ENCODE measurements at regions not wholly inside any gene's neighbourhood (a gene's known extent, or its start where the extent isn't known, plus 50 kb on each side); places are given as distances from the start of the nearest gene placed in this dataset.

DNA sequence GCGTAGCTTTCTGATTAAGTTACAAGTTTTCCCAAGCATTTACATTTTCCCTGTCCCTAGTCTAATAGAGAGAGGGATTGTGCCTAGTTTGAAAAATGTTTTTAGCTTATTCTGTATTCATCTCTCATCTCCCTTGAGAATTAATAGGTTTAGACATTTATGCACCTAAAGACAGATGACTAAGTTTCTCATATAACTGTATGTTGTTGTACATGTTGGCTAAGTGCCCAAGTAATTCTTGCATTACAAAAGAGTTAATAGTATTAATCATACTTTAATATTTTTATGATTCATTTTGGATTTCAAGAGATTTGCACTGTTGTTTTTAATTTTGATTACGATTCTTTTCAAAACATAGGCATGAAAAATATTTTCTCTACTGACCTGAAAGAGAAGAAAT is 109.0 kb upstream of the TBL1XR1 start:
- H3K27ac ChIP-seq = no peak overlapping the region
- TF ChIP-seq CTCF (conservative IDR thresholded peaks at IDR 0.05) (no peak), ZFX (IDR thresholded peaks at IDR 0.05) (no peak)

GRCh38 chr3:177307391-177307790 is 110.1 kb upstream of the TBL1XR1 start:
- H3K27ac ChIP-seq = no peak overlapping the region
- TF ChIP-seq CTCF (conservative IDR thresholded peaks at IDR 0.05) = no peak

DNA sequence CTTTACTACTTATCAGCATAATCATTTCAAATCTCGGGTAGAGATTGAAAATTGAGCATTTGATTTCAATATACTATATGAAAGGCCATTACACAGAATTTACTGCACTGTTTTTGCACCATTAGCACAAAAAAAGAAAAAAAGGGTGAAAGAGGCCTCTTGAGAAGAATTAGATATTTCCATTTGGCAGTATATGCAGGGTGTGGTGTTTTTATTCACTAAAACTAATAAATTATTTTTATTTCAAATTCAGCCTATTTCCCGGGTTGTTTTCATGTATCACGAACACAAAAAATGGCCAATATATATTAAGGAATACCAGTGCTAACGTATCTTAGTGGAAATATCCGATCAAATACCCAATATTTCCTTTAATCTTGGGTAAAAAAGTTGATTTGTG is 110.5 kb upstream of the TBL1XR1 start:
- no peak overlapping the region for H3K27ac ChIP-seq
- TF ChIP-seq CTCF (conservative IDR thresholded peaks at IDR 0.05) = no peak
- TF ChIP-seq ZFX (IDR thresholded peaks at IDR 0.05) = no peak

GRCh38 chr3:177308286-177308685 is 111.0 kb upstream of the TBL1XR1 start:
- TF ChIP-seq CTCF (conservative IDR thresholded peaks at IDR 0.05) = no peak
- no peak for TF ChIP-seq ZFX (IDR thresholded peaks at IDR 0.05)
- no peak overlapping the region for H3K27ac ChIP-seq

DNA sequence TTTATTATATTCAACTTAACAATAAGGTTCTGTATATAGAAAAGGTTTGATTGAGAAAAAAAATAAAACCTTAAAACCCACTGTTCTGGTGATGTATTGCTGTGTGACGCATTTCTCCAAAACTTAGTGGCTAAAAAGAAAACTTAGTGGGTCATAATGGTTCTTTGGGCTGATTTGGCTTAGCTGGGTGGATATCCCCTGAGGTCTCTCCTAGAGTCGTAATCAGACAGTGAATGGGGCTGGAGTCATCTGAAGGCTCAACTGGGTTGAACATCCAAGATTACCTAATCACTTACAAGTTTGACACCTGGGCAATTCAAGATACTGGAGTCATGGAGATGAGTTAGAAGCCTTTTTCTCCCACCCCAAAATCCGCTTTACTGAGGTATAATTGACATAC is 111.6 kb upstream of the TBL1XR1 start:
- H3K27ac ChIP-seq = no peak overlapping the region
- TF ChIP-seq CTCF (conservative IDR thresholded peaks at IDR 0.05) (no peak), ZFX (IDR thresholded peaks at IDR 0.05) (no peak)

DNA sequence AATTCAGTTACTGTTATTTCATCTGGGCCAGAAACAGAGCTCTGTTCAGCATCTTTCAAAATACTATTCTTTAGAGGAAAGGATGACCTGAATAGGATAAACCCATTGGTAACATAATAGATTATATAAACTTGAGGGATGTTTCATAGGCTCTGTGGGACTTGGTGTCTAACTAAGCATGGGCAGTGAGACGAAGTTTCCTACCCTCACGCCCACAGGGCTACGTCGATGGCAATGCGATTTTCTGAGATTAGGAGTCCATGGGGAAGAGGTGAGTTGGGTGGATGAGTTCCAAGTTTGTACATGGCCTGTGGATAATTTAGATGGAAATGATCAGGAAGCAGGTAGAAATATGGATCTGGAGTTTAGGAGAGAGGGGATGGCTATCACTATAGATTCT is 115.2 kb upstream of the TBL1XR1 start:
- H3K27ac ChIP-seq = no peak overlapping the region

GRCh38 chr3:177314897-177315296 is 117.6 kb upstream of the TBL1XR1 start:
- H3K27ac ChIP-seq = no peak overlapping the region
- TF ChIP-seq ZFX (IDR thresholded peaks at IDR 0.05) (no peak), CTCF (conservative IDR thresholded peaks at IDR 0.05) (no peak)

More for the DNA sequence above, 115.2 kb upstream of the TBL1XR1 start:
- TF ChIP-seq ZFX (IDR thresholded peaks at IDR 0.05) (no peak), CTCF (conservative IDR thresholded peaks at IDR 0.05) (no peak)

Measured in C4-2B (cell line).